ENCODE measurements at regions not wholly inside any gene's neighbourhood (a gene's known extent, or its start where the extent isn't known, plus 50 kb on each side); places are given as distances from the start of the nearest gene placed in this dataset.

DNA sequence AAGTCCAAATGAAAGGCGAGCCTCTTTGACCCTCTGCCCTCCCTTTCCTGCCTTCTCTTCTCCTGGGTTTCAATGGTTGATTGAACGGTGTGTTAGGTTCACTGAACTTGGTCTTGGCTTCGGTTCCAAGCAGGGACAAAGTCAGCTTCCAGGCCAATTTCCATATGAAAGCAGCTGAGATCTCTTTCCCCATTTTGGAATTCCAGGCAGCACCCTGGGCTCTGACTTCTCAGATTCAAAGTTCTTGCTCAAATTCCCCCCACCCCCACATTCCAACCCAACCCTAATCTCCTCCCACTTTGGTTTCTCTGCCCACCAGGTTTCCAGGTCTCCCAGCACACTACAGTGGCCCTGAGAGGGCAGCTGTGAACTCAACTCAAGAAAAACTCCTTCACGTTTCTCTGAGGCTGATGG lies 231.0 kb downstream of the INSIG2 start (continued):
- TF ChIP-seq, protein P1, sequence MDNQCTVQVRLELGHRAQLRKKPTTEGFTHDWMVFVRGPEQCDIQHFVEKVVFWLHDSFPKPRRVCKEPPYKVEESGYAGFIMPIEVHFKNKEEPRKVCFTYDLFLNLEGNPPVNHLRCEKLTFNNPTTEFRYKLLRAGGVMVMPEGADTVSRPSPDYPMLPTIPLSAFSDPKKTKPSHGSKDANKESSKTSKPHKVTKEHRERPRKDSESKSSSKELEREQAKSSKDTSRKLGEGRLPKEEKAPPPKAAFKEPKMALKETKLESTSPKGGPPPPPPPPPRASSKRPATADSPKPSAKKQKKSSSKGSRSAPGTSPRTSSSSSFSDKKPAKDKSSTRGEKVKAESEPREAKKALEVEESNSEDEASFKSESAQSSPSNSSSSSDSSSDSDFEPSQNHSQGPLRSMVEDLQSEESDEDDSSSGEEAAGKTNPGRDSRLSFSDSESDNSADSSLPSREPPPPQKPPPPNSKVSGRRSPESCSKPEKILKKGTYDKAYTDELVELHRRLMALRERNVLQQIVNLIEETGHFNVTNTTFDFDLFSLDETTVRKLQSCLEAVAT (IDR thresholded peaks at IDR 0.05): no peak
- TF ChIP-seq BRCA1 (IDR thresholded peaks at IDR 0.05; ENCODE audit: low read depth, low read length) (no peak), HDAC2 (IDR thresholded peaks at IDR 0.05) (no peak), RAD51 (IDR thresholded peaks at IDR 0.05) (no peak), CREB1 (IDR thresholded peaks at IDR 0.05; ENCODE audit: low read depth) (no peak)

DNA sequence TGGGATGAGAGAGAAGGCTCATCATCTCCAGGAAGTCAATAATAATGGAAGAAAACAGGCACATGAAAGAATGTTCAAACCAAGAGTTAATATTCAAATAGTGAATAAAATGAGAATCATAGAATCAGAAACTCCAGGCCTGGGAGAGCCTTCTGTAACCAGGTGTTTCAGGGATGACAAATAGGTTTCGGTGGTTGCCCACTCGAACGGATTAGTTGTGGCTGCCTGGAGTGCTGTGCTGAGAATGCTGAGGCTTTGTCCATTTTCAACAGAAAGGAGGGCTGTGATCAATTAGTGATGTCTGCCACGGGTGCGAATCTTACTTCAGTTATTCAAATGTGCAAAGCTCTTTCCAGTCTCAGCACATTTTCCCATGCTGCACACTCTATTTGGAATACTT lies 227.3 kb downstream of the INSIG2 start:
- H3K9ac ChIP-seq (ENCODE audit: control insufficient read depth, insufficient read depth, low read length): no peak overlapping the region
- no peaks in the 10 kb centered on the region for H3K27me3 ChIP-seq (replicated peaks in 1 of 2; ENCODE audit: control insufficient read depth in 2 of 2, insufficient read depth in 2 of 2, low read length in 1 of 2)
- intact Hi-C loops (cut with micrococcal nuclease; ENCODE audit: unreplicated experiment): no loop called here
- no peaks in the 10 kb centered on the region for H3K36me3 ChIP-seq (ENCODE audit: control insufficient read depth in 2 of 2, insufficient read depth in 2 of 2, low read length in 1 of 2)
- H3K4me2 ChIP-seq (ENCODE audit: control insufficient read depth, insufficient read depth): no peak overlapping the region
- SMC1A ChIA-PET (ENCODE audit: uncharacterized antibody, unreplicated experiment): no interaction called here
- FAIRE-seq (no peak), DNase-seq (ENCODE audit: low read depth, low spot score) (no peak), ATAC-seq (no peak)
- RAD21 ChIA-PET (ENCODE audit: unreplicated experiment): no interaction called here
- no TSS peak for BruUV-seq (replicated peaks)
- WGBS (ENCODE audit: insufficient coverage, insufficient replicate concordance, low lambda C conversion rate, missing lambda C conversion rate): 17% methylated on average over 5 of the region's 5 CpGs
- H3K79me2 ChIP-seq (ENCODE audit: control insufficient read depth, insufficient read depth, low read length): no peaks in the 10 kb centered on the region
- TF ChIP-seq MXI1 (IDR thresholded peaks at IDR 0.05; ENCODE audit: low read depth, low read length): no peak
- TF ChIP-seq BMI1 (IDR thresholded peaks at IDR 0.05; ENCODE audit: borderline replicate concordance): no peak
- no peak for TF ChIP-seq HCFC1 (IDR thresholded peaks at IDR 0.05; ENCODE audit: low read length)
- TF ChIP-seq YY1 (IDR thresholded peaks at IDR 0.05; ENCODE audit: low read depth, low read length): no peak
- TF ChIP-seq, protein P2, sequence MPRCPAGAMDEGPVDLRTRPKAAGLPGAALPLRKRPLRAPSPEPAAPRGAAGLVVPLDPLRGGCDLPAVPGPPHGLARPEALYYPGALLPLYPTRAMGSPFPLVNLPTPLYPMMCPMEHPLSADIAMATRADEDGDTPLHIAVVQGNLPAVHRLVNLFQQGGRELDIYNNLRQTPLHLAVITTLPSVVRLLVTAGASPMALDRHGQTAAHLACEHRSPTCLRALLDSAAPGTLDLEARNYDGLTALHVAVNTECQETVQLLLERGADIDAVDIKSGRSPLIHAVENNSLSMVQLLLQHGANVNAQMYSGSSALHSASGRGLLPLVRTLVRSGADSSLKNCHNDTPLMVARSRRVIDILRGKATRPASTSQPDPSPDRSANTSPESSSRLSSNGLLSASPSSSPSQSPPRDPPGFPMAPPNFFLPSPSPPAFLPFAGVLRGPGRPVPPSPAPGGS (IDR thresholded peaks at IDR 0.05; ENCODE audit: borderline replicate concordance, insufficient read depth, low read depth, low read length, poor library complexity, severe bottlenecking): no peak
- no peak for TF ChIP-seq FOXM1 (IDR thresholded peaks at IDR 0.05; ENCODE audit: low read depth, low read length)
- in situ Hi-C loops (cut with MboI): no loop called here
- no peaks in the 10 kb centered on the region for H3K9me3 ChIP-seq (replicated peaks; ENCODE audit: control insufficient read depth, insufficient read depth, low read length)
- H3K4me3 ChIP-seq: no peak overlapping the region
- CTCF ChIA-PET: interaction anchor here (1.2 kb wide), 1 partner anchor 269 kb away, joined by 3 read pairs; no protein-coding TSS in a partner anchor
- POLR2A ChIA-PET: no interaction called here
- no peaks in the 10 kb centered on the region for H4K20me1 ChIP-seq (ENCODE audit: control insufficient read depth, insufficient read depth)
- H3K27ac ChIP-seq (ENCODE audit: control insufficient read depth, insufficient read depth): no peak overlapping the region
- H3K4me1 ChIP-seq (ENCODE audit: control insufficient read depth, insufficient read depth, low read length): no peaks in the 10 kb centered on the region
- H2AFZ ChIP-seq (ENCODE audit: control insufficient read depth, low read depth, low read length): no peak overlapping the region

All from GM12878 (cell line).